Right hindlimb (tissue), 1 donor: ENCODE measurements at regions not wholly inside any gene's neighbourhood (a gene's known extent, or its start where the extent isn't known, plus 50 kb on each side); places are given as distances from the start of the nearest gene placed in this dataset.
A peak's percentile ranks its signal among the peaks of the same experiment; 100 is the strongest.

ENCODE experiments used
- DNase-seq: peaks from one replicate; pipeline ENCODE4 v3.0.0-alpha.2; 2018

DNA sequence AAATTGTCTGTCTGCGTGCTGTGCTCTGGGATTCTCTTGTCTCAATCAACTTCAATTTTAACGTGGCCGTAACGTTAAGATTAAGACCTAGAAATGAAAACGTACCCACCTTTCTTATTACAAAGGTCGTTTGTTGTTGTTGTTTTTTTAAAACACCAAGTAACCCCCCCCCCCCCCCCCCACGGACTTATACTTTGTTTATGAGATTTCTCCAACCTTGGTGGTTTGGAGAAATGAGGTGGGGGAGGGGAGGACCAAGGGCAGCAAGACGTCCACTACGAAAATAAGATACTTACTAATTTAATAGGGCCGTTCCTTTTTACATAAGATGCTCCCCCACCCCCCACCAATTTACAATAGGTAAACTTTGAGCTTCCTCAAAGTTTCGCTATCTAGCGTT, 244.4 kb upstream of the TOPAZ1 start:
- no peak for DNase-seq

DNA sequence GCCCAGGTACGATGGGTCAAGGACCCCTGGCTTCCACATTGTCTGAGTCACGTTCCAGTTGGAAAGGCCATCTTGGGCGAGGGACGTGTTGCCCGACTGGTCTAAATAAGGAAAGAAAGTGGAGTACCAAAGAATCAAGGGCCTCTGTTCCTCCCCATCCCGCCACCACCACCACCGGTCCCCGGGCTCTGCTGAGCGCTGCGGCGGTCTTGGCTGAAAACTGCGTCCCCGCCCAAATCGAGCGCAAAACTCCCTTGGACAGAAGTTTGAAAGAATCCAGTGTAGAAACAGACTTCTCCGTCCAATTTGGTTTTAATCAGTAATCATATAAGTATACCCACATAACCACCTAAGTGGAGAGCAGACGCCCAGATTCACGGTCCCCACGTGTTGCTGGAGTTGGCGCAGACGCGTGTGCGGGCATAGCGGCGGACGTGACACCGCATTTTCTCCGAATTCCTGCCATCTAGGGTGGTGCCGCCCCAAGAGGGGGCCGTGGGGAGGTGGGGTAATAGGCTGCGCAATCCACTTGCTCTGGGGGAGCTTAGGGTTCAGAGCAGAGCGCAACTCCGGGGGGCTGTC, 243.8 kb upstream of the TOPAZ1 start:
- DNase-seq, result no peak

DNA sequence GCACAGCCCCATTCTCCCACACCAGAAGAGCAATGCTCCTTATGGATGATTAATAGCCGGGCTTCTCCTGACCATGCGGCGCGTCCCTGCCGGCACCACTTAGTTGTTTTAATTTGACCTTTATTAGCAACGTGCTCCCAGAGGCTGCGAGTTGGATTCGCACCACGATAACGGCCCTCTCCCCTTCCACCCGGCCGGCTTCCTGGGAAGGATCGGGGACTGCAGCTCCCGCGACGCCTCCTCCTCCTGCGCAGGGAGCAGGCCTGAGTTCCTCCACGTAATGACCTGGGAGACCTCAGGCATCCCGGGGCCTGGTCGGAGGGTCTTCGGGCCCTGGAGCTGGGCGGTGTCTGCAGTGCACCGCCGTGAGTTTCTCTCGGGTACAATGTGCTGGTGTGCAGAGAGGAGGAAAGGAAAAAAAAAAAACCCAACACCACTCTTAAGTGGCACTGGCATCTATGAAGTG, 243.3 kb upstream of the TOPAZ1 start:
- no peak for DNase-seq

DNA sequence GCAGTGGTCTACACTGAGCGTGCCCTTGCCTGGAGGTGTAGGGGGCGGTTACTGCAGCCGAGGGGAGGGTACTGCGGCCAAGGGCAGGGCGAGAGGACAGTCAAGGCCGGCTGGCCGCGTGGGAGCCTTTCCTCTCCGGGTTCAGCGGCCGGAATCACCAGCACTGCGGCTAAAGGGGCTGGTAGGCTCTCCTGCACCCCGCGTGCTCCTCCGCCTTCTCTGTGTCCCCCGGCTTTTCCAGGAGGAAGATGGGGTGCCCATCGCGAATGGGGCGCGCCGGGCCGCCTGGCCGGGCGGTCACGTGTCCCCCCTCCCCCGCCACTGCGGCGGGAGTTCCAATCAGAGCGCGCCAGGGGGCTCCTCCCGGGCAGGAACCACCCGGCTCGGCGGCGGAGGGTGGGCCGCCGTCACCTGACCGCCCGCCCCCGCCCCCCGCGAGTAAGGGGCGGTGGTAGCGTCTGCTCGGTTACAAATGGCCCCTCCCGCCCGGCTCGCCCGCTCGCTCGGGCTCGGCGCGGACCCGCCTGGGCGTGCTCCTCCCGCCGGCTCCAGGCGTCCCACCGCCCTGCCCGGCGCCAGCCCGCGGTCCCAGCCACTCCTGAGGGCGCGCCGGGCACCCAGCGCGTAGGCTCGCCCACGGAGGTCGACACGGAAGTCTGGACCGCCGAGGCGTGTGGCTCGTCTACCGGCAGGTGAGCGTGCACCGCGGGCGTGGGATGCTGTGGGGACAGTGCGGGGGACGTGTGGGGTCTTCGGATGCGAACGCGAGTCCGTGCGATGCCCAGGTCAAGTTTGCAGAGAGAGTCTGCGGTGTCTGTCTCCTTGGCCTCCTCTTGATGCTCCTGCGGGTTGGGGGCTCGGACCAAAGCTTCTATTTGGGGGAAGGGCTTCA, 242.6 kb upstream of the TOPAZ1 start:
- DNase-seq, result peak; percentile 58

DNA sequence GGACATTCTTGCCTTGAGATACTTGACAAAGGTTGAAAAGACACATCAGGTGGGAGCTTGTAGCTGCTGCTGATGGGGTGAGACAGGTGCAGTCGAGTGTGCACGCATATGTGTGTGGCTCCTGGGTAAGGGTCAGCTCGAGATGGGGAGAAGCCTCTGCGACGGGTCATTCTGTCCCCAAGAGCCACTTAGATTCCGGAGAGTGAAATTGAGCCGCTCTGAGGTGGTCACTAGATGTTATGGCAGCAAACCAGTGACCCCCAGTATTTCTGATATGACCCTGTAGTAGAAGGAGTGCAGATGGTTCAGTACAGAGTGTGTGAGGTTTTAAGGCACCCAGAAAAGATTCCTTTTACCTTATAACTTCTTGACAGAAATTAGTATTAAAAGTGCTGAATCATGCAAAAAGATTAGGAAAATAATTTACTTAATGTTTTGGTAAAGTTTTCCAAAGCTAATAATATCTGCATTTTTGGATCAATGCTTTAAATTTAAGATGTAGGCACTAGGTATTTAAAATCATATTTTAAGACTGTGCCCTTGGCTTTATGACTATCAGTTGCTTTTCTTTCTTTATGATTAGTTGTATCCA, 241.9 kb upstream of the TOPAZ1 start:
- no peak for DNase-seq

DNA sequence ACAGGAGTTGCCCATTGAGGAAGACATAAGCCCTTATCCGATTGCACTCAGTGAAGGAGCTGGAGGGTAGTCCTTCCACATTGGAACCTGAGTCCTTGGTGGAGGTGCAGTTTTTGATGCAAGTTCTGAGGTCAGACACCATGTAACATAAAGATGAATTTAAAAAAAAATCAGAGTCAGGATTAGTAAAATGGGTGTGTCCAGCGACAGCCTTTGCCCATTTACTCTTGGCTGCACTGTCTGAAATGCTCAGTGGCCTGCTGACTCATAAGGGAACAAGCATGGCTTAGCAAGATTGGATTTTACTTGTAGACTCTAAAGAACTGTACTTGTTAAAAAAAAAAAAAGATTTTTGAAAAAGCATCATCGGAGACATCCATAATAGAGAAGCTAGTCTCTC, 241.1 kb upstream of the TOPAZ1 start:
- DNase-seq, result no peak

DNA sequence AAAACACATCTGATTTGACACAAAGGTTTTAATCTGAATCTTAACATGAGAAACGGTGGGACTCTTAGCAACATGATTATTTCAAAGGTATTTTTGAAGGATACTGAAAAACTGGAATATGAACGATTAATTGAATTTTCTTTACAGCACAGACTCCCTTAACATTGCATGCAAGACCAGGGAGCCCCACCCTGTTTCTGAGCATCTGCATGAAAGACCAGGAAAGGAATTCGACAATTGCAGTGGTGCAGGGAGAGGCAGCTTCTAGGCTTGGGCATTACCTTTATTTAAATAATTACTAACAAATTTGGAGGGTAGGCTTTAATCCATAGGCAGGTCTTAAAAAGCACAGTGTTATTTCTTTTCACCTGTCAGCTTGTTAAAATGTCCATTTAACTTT, 240.6 kb upstream of the TOPAZ1 start:
- DNase-seq, result no peak

DNA sequence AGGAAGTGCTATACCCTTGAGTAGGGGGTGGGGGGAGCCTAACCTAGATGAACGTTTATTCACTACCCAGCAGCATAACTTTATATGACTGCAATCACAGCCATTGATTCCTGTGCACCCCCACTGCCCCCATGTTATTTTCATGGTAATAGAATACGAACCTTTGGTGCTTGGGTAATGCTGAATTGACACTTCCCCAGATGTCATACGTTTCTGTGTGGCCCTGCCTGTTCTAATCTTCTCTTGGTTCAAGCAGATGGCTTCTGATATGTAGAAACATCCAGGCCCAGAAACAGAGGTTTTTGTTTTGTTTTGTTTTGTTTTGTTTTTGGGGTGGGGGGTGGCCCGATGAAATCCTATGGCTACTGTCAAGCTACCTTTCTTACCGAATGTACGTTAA, 237.9 kb upstream of the TOPAZ1 start:
- DNase-seq, result no peak

DNA sequence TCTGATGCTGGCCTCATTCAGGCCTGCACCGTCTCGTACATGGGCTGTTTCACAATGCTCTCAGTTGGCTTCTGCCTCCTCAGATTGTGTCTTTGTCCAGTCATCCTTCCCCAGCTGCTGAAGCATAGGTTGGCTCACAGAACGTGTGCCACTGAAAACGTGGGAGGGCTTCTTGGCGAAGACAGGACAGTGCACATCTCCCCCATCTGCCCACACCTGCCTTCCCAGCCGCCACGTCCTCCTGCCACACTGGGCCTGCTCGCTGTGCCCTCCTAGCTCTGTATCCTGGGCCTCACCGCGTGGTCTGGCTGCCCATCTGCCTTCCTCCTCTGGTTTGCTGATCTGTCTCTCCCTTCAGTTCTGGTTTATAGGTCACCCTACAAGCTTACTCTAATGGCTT, 230.0 kb upstream of the TOPAZ1 start:
- DNase-seq, result no peak

DNA sequence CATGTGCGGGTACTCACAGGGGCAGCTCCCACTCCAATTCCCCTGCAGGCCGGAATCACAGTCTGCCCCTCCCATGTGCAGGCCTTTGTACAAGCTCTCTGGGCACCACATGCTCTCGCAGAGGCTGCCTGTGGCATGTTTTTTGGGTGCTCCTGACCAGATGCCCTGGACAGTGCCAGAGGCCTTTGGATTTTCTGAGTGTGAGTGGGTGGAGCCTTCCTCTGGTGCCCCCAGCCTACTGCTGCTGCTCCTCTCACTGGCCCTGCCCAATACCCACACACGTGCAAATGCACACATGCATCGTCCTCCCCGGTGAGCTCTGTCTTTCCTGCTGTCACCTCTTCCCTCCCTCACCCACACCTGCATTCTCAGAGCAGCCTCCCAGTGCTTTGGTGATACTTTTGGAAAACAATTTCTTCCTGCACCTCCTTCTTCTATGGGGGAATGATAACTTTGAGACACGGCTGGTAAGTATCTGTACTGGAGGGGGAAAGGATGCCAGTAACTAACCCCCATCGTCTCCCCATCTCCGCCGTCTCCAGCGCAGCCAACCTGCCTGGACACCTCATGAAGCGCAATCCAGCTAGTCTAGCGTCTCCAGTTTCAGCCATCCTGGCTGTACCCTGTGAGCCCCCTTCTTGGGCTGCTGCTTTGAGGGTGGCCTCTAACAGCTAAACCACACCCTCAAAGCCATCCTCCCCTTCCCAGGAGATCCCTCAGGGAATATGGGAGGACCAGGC, 229.4 kb upstream of the TOPAZ1 start:
- no peak for DNase-seq

DNA sequence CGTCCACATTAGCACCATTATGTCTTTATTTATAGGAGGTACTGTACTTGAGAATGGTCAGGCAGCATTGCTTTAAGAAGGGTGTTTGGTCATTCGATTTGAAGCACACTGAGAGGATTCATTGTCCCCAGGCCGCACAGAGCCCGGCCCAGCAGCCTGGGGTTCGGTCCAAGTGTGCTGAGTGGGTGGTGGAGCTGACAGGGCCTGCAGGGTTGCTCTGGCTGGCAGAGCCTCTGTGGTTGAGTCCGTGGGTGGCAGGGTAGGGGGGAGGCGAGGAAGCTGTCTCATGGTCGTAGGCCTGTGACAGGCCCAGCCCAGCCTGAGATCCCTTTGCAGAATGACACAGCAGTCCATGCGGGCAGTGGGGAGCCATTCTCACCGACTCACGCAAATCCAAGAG, 227.7 kb upstream of the TOPAZ1 start:
- DNase-seq, result no peak

DNA sequence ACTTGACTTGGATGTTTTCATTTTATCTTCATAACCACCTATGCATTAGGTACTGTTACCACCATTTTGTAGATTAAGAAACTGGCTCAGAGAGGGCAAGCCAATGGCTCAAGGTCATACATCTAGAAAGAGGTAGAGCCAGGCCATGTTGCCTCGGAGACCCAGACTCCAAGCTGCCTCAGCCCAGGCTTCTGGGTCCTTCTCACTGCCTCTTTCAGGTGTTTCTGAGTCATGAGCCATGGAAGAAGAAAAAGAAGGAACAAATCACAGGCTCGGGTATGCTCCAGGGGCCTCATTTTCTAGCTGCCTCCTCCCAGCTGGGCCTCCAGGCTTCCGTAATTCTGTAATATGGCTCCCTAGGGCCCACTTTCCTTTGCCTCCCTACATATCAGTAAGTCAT, 226.5 kb upstream of the TOPAZ1 start:
- DNase-seq, result no peak

DNA sequence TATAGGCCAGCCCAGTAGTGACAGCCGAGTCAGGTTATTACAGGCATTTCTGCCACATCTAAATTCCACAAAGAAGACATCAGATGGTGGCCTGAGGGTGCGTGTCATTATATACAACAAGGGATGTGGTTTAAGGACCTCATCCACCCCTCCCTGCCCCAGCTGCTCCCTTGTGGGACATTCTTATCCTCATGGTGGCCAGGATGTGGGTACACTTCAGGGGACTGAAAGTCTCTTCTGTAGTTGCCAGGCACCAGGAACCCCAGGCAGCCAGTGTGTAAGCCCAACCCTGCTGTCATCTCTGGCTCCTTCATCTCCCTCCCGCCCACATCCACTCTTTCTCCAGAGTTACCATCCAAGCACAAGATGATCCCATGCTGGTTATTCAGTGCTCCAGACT, 224.9 kb upstream of the TOPAZ1 start:
- DNase-seq, result no peak

DNA sequence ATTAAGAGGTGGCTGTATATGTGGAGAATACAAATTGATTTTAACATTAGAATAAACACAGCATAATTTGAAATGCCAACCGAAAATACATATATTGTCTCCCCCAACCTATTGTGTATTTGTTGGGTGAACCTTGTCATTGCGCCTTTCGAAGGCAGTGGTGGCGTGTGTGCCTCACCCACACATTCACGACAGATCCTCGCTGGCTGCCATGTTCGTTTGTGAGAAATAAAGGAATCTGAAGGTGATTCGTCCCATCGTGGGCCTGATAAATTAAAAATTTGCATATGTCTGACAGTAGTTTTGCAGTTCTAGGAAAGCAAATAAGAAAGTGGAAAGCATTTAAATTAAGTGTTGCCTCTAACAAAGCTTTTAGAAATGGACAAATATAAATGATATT, 222.8 kb upstream of the TOPAZ1 start:
- no peak for DNase-seq

DNA sequence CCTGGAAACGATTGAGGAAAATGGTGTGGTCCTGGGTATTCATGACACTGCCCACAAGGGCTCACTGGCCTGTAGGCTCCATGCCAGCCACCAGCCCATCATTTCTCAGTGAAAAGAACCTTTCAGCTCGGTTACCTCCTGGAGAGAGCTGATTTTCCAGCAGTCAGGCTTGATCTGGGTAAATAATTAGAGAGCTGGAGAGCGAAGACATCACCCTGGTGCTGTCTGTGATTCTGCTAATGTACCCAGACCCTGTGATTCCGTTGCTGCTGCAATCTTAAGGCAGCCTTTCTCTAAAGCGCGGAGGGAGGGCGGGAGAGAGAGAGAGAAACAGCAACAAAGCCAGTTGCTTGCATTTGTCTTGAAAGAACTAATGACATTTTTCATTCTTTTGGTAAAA, 221.9 kb upstream of the TOPAZ1 start:
- DNase-seq, result no peak

DNA sequence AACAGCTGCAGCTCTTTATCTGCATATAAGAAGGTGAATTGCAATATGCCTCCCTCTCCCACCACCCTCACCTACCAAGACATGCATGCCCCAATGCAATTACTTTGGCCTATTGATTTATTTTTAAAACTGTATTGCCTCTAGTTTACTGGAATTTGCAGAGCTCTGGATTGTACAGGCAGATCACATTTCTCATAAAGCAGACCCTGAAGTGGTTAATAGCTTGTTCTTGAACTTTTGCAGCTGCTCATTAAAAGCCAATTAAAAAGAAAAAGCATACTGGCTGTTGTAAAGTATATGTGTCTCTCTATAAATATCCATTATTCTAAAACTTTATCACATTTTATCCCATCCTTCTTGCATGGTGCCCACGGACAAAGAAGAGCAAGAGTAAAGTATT, 221.5 kb upstream of the TOPAZ1 start:
- DNase-seq, result no peak

DNA sequence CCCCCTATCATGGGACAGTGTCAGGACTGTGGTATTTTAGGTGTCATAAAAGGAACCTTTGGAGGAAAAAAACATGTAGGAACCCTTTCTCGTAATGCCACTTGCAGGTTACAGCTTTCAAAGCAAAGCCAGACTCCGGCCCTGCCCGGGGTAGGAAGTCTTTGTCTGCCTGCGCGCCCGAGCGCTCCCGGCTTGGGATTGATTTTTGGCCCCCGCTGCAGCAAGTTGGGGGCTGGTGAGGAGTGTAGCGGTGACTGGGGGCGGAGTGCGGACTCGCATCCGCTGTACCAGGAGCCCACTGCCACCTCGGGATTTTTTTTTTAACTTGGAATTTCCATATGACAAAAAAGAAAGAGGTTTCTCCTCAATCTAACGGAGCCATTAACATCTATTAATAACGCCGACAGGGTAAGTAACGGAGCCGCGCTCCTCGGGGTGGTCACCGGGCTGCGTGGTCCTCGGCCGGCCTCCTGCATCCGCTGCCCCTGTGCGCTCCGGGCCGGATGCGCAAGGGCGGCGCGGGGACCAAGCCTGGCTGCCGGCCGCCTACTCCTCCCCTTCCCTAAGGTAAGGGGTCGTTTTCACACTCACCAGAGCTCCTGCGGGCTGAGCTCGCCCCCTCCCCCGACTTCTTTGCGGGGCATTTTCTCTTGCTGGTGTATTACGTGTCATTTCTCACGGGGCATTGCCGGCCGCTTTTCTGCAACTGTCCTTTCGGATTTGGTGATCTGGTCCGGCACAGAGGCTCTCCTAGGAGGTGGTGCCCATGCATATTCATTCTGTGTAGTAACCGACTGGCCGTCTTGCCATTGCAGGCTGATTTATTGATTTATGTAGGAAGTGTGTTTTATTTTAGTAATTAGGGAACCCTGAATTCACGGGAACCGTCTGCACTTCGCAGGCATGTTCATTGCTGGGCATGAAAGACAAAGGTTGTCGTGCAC, 219.8 kb upstream of the TOPAZ1 start:
- no peak for DNase-seq

DNA sequence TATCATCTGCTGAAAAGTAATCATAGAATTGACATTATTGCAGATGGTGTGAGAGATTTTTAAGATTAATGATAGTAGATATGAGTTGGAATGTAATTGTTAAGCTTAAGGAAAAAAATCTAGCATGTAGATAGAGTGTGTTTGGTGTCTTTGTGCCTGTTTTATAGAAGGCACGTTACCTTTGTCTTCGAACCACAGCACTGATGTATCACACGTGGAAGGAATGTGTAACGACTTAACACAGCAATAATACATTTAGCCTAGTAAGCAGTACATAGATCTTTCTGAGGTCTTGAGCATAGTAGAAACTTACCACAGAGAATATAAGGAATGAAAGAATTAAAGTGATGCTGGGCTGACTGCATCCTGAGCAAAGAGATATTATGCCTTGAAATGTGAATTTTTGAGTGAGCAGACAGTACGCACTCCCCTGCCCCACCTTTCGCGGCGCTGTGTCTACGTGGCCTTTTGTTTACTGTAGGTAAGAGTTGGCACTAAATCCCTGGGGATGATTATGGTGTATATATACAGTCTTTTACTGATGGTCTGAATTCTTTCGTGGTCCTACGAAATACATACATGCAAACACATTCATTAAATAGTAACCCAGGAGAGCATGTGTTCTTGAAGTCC, 217.6 kb upstream of the TOPAZ1 start:
- DNase-seq, result no peak

DNA sequence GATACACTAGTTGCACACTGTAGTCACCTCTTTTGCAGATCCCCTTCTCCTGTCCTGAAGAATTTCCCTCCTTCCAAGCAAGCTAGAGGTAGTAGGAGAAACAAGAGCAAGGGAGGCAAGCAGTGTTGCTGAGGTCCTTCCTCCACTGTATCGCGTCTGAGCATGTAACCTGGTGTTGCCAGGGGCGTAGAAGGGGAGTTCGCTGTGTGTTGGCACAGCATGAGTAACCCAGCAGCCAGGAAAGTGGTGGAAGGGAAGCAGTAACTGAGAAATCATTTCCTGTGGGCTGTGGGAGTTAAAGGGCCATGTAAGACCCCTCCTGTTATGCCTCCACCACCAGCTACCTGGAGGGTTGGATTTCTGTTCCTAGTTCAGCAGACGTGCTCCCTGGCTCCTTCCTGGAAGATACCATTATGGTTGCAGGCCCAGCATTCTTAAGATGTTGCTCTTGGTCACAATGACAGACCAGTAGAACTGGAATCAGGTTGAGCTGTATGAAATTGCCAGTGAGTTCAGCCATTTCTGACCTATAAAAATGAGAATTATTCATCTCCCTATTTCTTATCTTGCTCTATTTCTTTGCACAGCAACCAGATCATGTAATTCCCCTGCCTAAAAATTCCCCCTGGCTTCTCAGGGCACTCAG, 215.3 kb upstream of the TOPAZ1 start:
- no peak for DNase-seq

DNA sequence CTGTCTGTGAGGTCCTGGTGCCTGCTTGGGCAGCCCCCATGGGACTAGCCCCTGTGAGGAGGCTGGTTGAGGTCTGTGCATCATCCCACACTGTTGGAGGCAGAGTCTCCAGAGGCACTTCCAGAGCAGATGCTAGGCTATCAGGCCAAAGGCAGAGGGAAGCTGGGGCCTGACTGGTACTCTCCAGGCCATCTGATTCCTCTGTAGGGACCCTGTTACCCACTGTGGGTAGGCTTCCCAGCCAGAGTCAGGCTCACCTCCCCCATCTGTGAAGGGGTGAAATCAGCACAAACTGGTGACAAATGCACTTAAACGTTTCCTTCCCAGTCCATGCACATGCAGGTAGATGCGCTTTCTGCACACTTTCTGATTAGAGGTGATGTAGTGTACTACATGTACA, 212.6 kb upstream of the TOPAZ1 start:
- DNase-seq, result no peak

DNA sequence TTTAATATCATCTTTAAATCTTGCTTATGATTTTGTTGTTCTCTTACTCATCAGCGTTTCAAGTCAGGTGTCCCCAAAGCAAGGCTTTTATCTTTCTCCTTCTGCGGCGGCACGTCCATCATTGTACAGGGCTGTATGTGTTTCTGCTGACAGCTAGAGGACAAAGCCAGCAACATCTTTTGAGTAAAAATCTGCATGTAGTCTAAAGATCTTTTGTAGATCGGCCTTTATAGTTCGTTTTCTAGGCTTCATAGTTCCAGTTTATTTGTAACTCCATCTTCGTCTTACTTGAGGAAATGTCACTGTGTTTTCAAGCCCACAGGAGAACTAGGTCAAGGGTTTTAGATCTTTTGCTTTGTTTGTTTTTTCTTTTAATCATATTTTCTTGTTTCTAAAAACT, 211.4 kb upstream of the TOPAZ1 start:
- no peak for DNase-seq
